Endodermal cell (in vitro differentiated cells): ENCODE measurements at regions not wholly inside any gene's neighbourhood (a gene's known extent, or its start where the extent isn't known, plus 50 kb on each side); places are given as distances from the start of the nearest gene placed in this dataset.

Experiments used
- DNase-seq: peaks from one replicate; pipeline ENCODE4 v3.0.0-alpha.2; 2017
- H3K27ac ChIP-seq: 2 replicates; pipeline ENCODE4 v1.5.1; 2013; ENCODE audit warnings: mild to moderate bottlenecking, low read depth, low read length, moderate library complexity
- H3K27me3 ChIP-seq: 2 replicates; pipeline ENCODE4 v1.6.1; 2013; ENCODE audit warnings: mild to moderate bottlenecking, low read length, moderate library complexity; ENCODE audit not compliant: insufficient read depth, control insufficient read depth, poor library complexity, severe bottlenecking
- H3K36me3 ChIP-seq: 2 replicates; pipeline ENCODE4 v1.7.0; 2013; ENCODE audit warnings: mild to moderate bottlenecking, low read length, moderate library complexity; ENCODE audit not compliant: control insufficient read depth, insufficient read depth
- H3K4me1 ChIP-seq: one replicate; pipeline ENCODE4 v1.7.0; 2013; ENCODE audit warnings: low read length; ENCODE audit not compliant: control insufficient read depth, insufficient read depth
- H3K4me3 ChIP-seq: 2 replicates; pipeline ENCODE4 v1.5.1; 2013; ENCODE audit warnings: mild to moderate bottlenecking, low read length, moderate library complexity
- H3K9ac ChIP-seq: 2 replicates; pipeline ENCODE4 v1.6.1; 2013; ENCODE audit warnings: mild to moderate bottlenecking, low read length, moderate library complexity; ENCODE audit not compliant: poor library complexity, severe bottlenecking; ENCODE audit errors: extremely low read depth
- H3K9me3 ChIP-seq: 2 replicates; pipeline ENCODE4 v1.6.1; 2013; ENCODE audit warnings: mild to moderate bottlenecking, low read length, moderate library complexity; ENCODE audit not compliant: control insufficient read depth
- H3K27ac Mint-ChIP-seq: 2 replicates; pipeline ENCODE4 v1.8.0; 2020; ENCODE audit warnings: mixed read lengths
- H3K27me3 Mint-ChIP-seq: 2 replicates; pipeline ENCODE4 v1.8.0; 2021; ENCODE audit warnings: mild to moderate bottlenecking, mixed read lengths; ENCODE audit not compliant: insufficient read depth
- H3K36me3 Mint-ChIP-seq: 2 replicates; pipeline ENCODE4 v1.8.0; 2020; ENCODE audit warnings: low read depth, mixed read lengths
- H3K4me1 Mint-ChIP-seq: 2 replicates; pipeline ENCODE4 v1.8.0; 2020; ENCODE audit warnings: mixed read lengths
- H3K4me3 Mint-ChIP-seq: 2 replicates; pipeline ENCODE4 v1.8.0; 2020; ENCODE audit warnings: mild to moderate bottlenecking, moderate library complexity, mixed read lengths
- H3K9me3 Mint-ChIP-seq: 2 replicates; pipeline ENCODE4 v1.8.0; 2020; ENCODE audit warnings: mild to moderate bottlenecking, mixed read lengths
- WGBS, 2 experiments: methylation state at CpG; one replicate each; pipeline versions ENCODE4 v1.1.5 to v1.1.7; 2013; ENCODE audit warnings: missing lambda C conversion rate in 2 of 2, mixed read lengths in 1 of 2; ENCODE audit not compliant: insufficient coverage in 1 of 2, insufficient read length in 1 of 2; 5-methylcytosine and 5-hydroxymethylcytosine counted together
- TF ChIP-seq, protein P1 (sequence below): fragments of 200-600 bp; sonication (generic); conservative IDR thresholded peaks from 2 replicates; pipeline ENCODE4 v1.5.0; 2021; ENCODE audit warnings: antibody characterized with exemption, mild to moderate bottlenecking

DNA sequence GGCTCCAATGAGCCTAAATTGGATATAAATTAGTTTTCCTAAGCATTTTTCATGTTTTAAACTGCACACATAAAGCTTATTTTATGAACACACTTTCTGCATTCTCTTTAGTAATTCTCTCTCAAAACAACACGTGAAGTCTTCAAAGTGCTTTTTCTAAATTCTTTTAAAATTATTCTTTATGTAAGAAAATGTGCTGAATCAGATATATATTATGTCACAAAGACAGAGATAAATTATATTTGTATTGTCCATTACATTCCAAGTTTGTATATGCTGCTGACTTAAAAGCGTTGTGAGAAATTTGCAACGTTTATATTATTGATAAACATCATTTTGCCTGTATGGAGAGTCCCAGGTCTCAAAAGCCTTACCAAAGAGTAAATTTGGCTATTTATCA, 465.2 kb downstream of the BCAT1 start:
- no peaks in the 10 kb centered on the region for H3K9me3 ChIP-seq
- WGBS, 2 experiments, result 98% methylated on average over 2 of the region's 3 CpGs; no CpG with 5 or more reads in 1 of the 2 experiments
- H3K27ac Mint-ChIP-seq, result no peak overlapping the region
- DNase-seq, result no peak
- H3K4me1 Mint-ChIP-seq, result peaks cover 15% of the 10 kb centered on the region
- no peaks in the 10 kb centered on the region for H3K9me3 Mint-ChIP-seq
- H3K4me3 Mint-ChIP-seq, result no peak overlapping the region
- H3K4me1 ChIP-seq, result no peaks in the 10 kb centered on the region
- H3K27me3 Mint-ChIP-seq, result no peaks in the 10 kb centered on the region
- H3K4me3 ChIP-seq, result no peak overlapping the region
- H3K27me3 ChIP-seq, result no peaks in the 10 kb centered on the region
- H3K27ac ChIP-seq, result no peak overlapping the region
- TF ChIP-seq, protein P1, sequence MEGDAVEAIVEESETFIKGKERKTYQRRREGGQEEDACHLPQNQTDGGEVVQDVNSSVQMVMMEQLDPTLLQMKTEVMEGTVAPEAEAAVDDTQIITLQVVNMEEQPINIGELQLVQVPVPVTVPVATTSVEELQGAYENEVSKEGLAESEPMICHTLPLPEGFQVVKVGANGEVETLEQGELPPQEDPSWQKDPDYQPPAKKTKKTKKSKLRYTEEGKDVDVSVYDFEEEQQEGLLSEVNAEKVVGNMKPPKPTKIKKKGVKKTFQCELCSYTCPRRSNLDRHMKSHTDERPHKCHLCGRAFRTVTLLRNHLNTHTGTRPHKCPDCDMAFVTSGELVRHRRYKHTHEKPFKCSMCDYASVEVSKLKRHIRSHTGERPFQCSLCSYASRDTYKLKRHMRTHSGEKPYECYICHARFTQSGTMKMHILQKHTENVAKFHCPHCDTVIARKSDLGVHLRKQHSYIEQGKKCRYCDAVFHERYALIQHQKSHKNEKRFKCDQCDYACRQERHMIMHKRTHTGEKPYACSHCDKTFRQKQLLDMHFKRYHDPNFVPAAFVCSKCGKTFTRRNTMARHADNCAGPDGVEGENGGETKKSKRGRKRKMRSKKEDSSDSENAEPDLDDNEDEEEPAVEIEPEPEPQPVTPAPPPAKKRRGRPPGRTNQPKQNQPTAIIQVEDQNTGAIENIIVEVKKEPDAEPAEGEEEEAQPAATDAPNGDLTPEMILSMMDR, result no peak
- no peaks in the 10 kb centered on the region for H3K36me3 Mint-ChIP-seq
- H3K36me3 ChIP-seq, result no peaks in the 10 kb centered on the region
- H3K9ac ChIP-seq, result no peak overlapping the region

DNA sequence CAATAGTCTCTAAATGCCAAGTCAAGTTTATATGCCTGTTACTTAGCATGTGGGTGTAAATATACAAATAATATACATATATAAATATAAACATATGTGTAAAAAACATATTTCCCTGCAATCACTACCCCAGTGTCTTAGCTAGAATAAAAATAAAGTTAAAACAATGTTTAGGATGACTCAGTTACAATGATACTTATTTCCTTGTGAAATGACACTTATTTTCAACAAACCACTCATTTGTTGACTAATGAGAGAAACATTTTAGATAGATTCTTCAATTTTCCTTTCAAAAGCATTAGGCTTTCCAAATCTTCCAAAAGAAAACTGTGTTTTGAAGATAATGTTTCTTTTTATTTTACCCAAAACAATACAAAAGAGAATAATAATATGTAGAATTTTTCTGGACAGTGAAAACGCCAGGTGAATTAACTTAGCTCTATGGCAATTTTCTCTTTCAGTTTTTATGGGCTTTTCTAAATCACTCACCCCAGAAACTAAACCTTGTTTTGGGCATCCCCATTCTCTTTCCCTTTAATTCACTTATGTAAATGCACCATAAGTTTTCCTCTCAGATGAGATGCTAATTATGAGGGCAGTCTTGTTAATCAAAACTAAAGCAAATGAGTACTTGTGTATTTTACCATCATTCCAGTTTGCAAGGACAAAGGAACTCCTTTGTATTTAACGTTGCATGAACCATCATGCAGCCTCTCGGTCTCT, 465.9 kb downstream of the BCAT1 start:
- Mint-ChIP-seq H3K4me3 (no peak overlapping the region), H3K36me3 (no peaks in the 10 kb centered on the region), H3K27me3 (no peaks in the 10 kb centered on the region), H3K4me1 (peaks cover 15% of the 10 kb centered on the region), H3K27ac (no peak overlapping the region), H3K9me3 (no peaks in the 10 kb centered on the region)
- H3K36me3 ChIP-seq, result no peaks in the 10 kb centered on the region
- no peak overlapping the region for H3K27ac ChIP-seq
- H3K9ac ChIP-seq, result no peak overlapping the region
- H3K4me3 ChIP-seq, result no peak overlapping the region
- H3K27me3 ChIP-seq, result no peaks in the 10 kb centered on the region
- WGBS, 2 experiments, result 88 to 93% methylated on average over 2 to 3 of the region's 3 CpGs
- TF ChIP-seq, protein P1, result no peak
- no peaks in the 10 kb centered on the region for H3K9me3 ChIP-seq
- DNase-seq, result no peak
- no peaks in the 10 kb centered on the region for H3K4me1 ChIP-seq

DNA sequence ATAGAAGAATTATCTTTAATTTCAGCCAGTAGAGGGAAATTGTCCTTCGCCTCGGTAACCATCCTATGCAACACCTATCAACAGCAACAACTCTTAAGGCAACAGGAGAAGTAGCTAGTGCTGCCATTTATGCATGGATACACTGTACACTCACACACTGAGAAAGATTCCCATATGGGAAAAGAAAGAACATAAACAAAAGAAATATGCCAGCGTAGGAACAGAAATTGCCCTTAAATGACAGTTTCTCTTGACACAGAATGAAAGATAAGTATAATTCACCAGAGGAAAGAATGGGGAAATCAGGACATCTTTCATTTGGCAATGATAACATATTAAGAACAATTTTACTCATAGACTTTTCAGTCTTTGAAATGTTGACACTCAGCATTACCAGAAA, 466.9 kb downstream of the BCAT1 start:
- TF ChIP-seq, protein P1, result no peak

More for the DNA sequence above, 466.9 kb downstream of the BCAT1 start:
- Mint-ChIP-seq H3K27ac (no peak overlapping the region), H3K4me1 (peaks cover 15% of the 10 kb centered on the region), H3K27me3 (no peaks in the 10 kb centered on the region), H3K4me3 (no peak overlapping the region), H3K9me3 (no peaks in the 10 kb centered on the region), H3K36me3 (no peaks in the 10 kb centered on the region)
- Histone ChIP-seq H3K4me1 (no peaks in the 10 kb centered on the region), H3K27ac (no peak overlapping the region), H3K36me3 (no peaks in the 10 kb centered on the region), H3K9me3 (no peaks in the 10 kb centered on the region), H3K9ac (no peak overlapping the region), H3K27me3 (no peaks in the 10 kb centered on the region), H3K4me3 (no peak overlapping the region)
- no peak for DNase-seq
- WGBS, 2 experiments, result 96 to 100% methylated on average over 1 to 3 of the region's 3 CpGs
